Keratinocyte (primary cell): ENCODE measurements at regions not wholly inside any gene's neighbourhood (a gene's known extent, or its start where the extent isn't known, plus 50 kb on each side); places are given as distances from the start of the nearest gene placed in this dataset.

Experiments
- DNase-seq: peaks from one replicate; pipeline ENCODE4 v3.0.0-alpha.2; 2011; ENCODE audit warnings: low read depth, missing footprints, low spot score
- FAIRE-seq: peaks from 2 replicates; lab custom pipeline; 2011; peaks lifted over from hg19 to GRCh38; lab: Jason Lieb, UNC
- H2AFZ ChIP-seq: 2 replicates; pipeline ENCODE4 v1.6.0; 2012; ENCODE audit warnings: low read length, control low read depth, inconsistent platforms; ENCODE audit not compliant: control insufficient read depth
- H3K27ac ChIP-seq: 2 replicates; pipeline ENCODE4 v1.5.1; 2011; ENCODE audit warnings: low read length; ENCODE audit not compliant: control insufficient read depth, insufficient read depth
- H3K27me3 ChIP-seq: 3 replicates; pipeline ENCODE4 v1.6.0; 2011; ENCODE audit warnings: low read length; ENCODE audit not compliant: control insufficient read depth, insufficient read depth; ENCODE audit errors: extremely low read depth
- H3K36me3 ChIP-seq, 2 experiments: 2 replicates in 1 of 2; 3 replicates in 1 of 2; pipeline ENCODE4 v1.5.1; 2011; ENCODE audit warnings: low read length in 2 of 2, mild to moderate bottlenecking in 1 of 2; ENCODE audit not compliant: control insufficient read depth in 2 of 2, insufficient read depth in 2 of 2; ENCODE audit errors: extremely low read depth in 1 of 2
- H3K4me1 ChIP-seq: 3 replicates; pipeline ENCODE4 v1.5.1; 2011; ENCODE audit warnings: low read length; ENCODE audit not compliant: control insufficient read depth, insufficient read depth; ENCODE audit errors: extremely low read depth
- H3K4me2 ChIP-seq: 3 replicates; pipeline ENCODE4 v1.6.0; 2011; ENCODE audit warnings: low read depth, low read length; ENCODE audit not compliant: control insufficient read depth, insufficient read depth; ENCODE audit errors: extremely low read depth
- H3K4me3 ChIP-seq, 3 experiments: fragments of 200-600 bp in 1 of 3; sonication (generic) in 1 of 3; 2 replicates in 2 of 3; 3 replicates in 1 of 3; pipeline ENCODE4 v1.5.1; 2011 to 2016; ENCODE audit warnings: low read length in 3 of 3, mild to moderate bottlenecking in 3 of 3, control low read depth in 2 of 3, inconsistent platforms in 1 of 3, low read depth in 1 of 3, mixed read lengths in 1 of 3, mixed run types in 1 of 3, moderate library complexity in 1 of 3; ENCODE audit not compliant: control insufficient read depth in 2 of 3, insufficient read depth in 2 of 3; ENCODE audit errors: extremely low read depth in 1 of 3
- H3K79me2 ChIP-seq: 2 replicates; pipeline ENCODE4 v1.6.0; 2012; ENCODE audit warnings: low read length; ENCODE audit not compliant: control insufficient read depth, insufficient read depth
- H3K9ac ChIP-seq: 3 replicates; pipeline ENCODE4 v1.6.0; 2011; ENCODE audit warnings: low read length; ENCODE audit not compliant: control insufficient read depth, insufficient read depth; ENCODE audit errors: extremely low read depth
- H3K9me1 ChIP-seq: 3 replicates; pipeline ENCODE4 v1.6.0; 2011; ENCODE audit warnings: low read length; ENCODE audit not compliant: control insufficient read depth, insufficient read depth; ENCODE audit errors: extremely low read depth
- H3K9me3 ChIP-seq: 2 replicates; pipeline ENCODE4 v1.5.1; 2012; ENCODE audit warnings: low read depth, low read length; ENCODE audit not compliant: control insufficient read depth
- H4K20me1 ChIP-seq: 3 replicates; pipeline ENCODE4 v1.6.0; 2011; ENCODE audit warnings: low read length; ENCODE audit not compliant: control insufficient read depth, insufficient read depth; ENCODE audit errors: extremely low read depth
- EZH2 ChIP-seq: IDR thresholded peaks from one replicate; pipeline ENCODE4 v1.6.1; 2012; ENCODE audit warnings: inconsistent platforms, mild to moderate bottlenecking, low read length, moderate library complexity
- dilution Hi-C: fragments of 300-500 bp; cut with MboI; formaldehyde crosslinking; loops from one replicate; pipeline ENCODE4 v1.7.0; 2020; ENCODE audit warnings: low sequenced_read_pairs; ENCODE audit not compliant: extremely low pct_ligation_motif_present
- TF ChIP-seq, protein P1 (sequence below), 3 experiments: IDR thresholded peaks in 1 of 3; conservative IDR thresholded peaks in 1 of 3; optimal IDR thresholded peaks in 1 of 3; 2 replicates in 2 of 3; 3 replicates in 1 of 3; pipeline versions ENCODE3 to v1.5.1; 2011; ENCODE audit warnings: low read length in 3 of 3, mild to moderate bottlenecking in 3 of 3, moderate library complexity in 2 of 3, control low read depth in 1 of 3, inconsistent platforms in 1 of 3; ENCODE audit not compliant: insufficient read depth in 2 of 3; ENCODE audit errors: extremely low read depth in 1 of 3

DNA sequence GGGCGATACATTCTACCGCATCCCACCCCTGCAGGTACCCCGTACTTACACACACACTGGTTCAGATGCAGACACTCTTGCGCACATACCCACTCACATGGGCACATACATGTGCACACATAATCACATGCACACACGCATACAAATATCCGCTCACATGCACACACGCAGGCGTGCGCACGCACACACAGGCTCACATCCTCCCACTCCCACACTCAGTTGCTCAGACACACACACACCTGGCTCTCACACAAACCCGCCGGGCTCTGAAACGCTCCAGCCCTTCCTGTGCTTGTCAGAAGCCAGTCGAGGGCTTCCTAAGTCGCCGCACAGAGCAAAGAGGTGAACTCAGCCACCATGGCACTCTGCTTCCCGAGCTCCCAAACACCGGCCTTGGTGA is 164.5 kb downstream of the CRYBB2 start:
- Histone ChIP-seq H3K27me3 (no peaks in the 10 kb centered on the region), H3K9ac (no peak overlapping the region), H3K79me2 (peaks cover 71% of the 10 kb centered on the region), H3K9me3 (no peaks in the 10 kb centered on the region), H3K4me1 (no peaks in the 10 kb centered on the region), H3K9me1 (no peaks in the 10 kb centered on the region), H2AFZ (no peak overlapping the region), H4K20me1 (peaks cover 19% of the 10 kb centered on the region), H3K4me3 (no peak overlapping the region), H3K27ac (no peak overlapping the region), H3K4me2 (no peak overlapping the region), H3K36me3 (peaks cover 8 to 16% of the 10 kb centered on the region in 2 experiments)
- dilution Hi-C loops = no loop called here
- FAIRE-seq (no peak), DNase-seq (no peak)
- TF ChIP-seq, protein P1, sequence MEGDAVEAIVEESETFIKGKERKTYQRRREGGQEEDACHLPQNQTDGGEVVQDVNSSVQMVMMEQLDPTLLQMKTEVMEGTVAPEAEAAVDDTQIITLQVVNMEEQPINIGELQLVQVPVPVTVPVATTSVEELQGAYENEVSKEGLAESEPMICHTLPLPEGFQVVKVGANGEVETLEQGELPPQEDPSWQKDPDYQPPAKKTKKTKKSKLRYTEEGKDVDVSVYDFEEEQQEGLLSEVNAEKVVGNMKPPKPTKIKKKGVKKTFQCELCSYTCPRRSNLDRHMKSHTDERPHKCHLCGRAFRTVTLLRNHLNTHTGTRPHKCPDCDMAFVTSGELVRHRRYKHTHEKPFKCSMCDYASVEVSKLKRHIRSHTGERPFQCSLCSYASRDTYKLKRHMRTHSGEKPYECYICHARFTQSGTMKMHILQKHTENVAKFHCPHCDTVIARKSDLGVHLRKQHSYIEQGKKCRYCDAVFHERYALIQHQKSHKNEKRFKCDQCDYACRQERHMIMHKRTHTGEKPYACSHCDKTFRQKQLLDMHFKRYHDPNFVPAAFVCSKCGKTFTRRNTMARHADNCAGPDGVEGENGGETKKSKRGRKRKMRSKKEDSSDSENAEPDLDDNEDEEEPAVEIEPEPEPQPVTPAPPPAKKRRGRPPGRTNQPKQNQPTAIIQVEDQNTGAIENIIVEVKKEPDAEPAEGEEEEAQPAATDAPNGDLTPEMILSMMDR (optimal IDR thresholded peaks at IDR 0.05 in 1 of 3, IDR thresholded peaks at IDR 0.05 in 1 of 3, conservative IDR thresholded peaks at IDR 0.05 in 1 of 3; ENCODE audit: extremely low read depth in 1 of 3, insufficient read depth in 2 of 3, low read length in 3 of 3) = no peak
- TF ChIP-seq EZH2 = no peak

DNA sequence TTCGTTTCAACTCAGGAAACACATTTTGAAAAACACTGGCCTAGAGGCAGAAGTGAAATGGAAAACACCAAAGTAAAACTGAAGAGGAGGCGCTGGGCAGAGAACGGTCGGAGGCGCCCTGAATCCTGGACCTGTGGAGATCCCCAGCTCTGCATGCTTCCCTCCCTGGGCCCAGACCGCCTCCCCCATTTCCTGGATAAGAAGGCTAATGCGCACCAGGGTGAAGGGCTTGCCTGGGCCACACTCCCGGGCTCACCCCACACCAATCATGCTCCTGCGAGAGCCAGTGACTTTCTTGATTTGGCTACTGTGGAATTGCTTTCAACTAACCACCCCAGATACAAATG is 167.1 kb downstream of the CRYBB2 start:
- no peaks in the 10 kb centered on the region for H3K36me3 ChIP-seq
- H4K20me1 ChIP-seq = peaks cover 32% of the 10 kb centered on the region
- no peak overlapping the region for H3K9ac ChIP-seq
- no peak for TF ChIP-seq EZH2
- TF ChIP-seq, protein P1 (optimal IDR thresholded peaks at IDR 0.05 in 1 of 3, IDR thresholded peaks at IDR 0.05 in 1 of 3, conservative IDR thresholded peaks at IDR 0.05 in 1 of 3; ENCODE audit: extremely low read depth in 1 of 3, insufficient read depth in 2 of 3, low read length in 3 of 3) = no peak
- no peaks in the 10 kb centered on the region for H3K9me1 ChIP-seq
- no peak overlapping the region for H3K27ac ChIP-seq
- no peak overlapping the region for H2AFZ ChIP-seq
- no peak overlapping the region for H3K4me3 ChIP-seq
- peaks cover 87% of the 10 kb centered on the region for H3K79me2 ChIP-seq
- no peaks in the 10 kb centered on the region for H3K9me3 ChIP-seq
- dilution Hi-C loops = no loop called here
- H3K4me2 ChIP-seq = no peak overlapping the region
- H3K4me1 ChIP-seq = no peaks in the 10 kb centered on the region
- no peaks in the 10 kb centered on the region for H3K27me3 ChIP-seq
- FAIRE-seq (no peak), DNase-seq (no peak)
